Adrenal gland (tissue), 5 donors: ENCODE measurements at regions not wholly inside any gene's neighbourhood (a gene's known extent, or its start where the extent isn't known, plus 50 kb on each side); places are given as distances from the start of the nearest gene placed in this dataset.

Experiments
- POLR2A ChIP-seq, 2 donors: fragments of 450-650 bp; IDR thresholded peaks; one replicate each; pipeline ENCODE4 v1.6.1; 2017; ENCODE audit warnings: antibody characterized with exemption in 2 of 2, mild to moderate bottlenecking in 2 of 2, moderate library complexity in 1 of 2
- TF ChIP-seq, protein P1 (sequence below), 6 experiments: fragments of 450-650 bp in 4 of 6; fragments of 200-600 bp in 2 of 6; sonication (generic) in 1 of 6; IDR thresholded peaks; 1 replicate in 5 of 6; 2 replicates in 1 of 6; pipeline versions ENCODE4 v1.5.1 to v1.8.0; 2016 to 2021; ENCODE audit warnings: antibody characterized with exemption in 6 of 6, mild to moderate bottlenecking in 2 of 6, moderate library complexity in 1 of 6
- donor health status: DM: no; HTN: no; CAD: no.

DNA sequence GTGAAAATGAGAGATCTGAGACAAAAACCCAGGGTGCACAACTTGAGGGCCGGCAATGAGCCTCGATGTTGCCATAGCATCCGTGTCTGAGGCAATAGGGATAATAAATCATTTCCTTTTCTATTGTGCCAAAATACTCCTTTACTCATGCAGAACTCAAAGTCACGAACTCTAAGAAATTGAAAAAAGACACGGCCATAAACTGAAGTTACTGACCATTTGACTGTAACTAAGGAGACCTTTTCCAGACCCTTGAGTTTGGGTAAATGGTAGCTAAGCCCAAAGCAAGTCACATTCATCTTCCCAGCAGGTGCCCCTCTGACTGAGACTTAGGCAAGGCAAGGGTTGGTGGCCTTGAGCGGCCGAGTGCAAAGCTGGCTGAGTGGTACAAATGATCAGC, 141.2 kb upstream of the SLCO3A1 start:
- TF ChIP-seq, protein P1, sequence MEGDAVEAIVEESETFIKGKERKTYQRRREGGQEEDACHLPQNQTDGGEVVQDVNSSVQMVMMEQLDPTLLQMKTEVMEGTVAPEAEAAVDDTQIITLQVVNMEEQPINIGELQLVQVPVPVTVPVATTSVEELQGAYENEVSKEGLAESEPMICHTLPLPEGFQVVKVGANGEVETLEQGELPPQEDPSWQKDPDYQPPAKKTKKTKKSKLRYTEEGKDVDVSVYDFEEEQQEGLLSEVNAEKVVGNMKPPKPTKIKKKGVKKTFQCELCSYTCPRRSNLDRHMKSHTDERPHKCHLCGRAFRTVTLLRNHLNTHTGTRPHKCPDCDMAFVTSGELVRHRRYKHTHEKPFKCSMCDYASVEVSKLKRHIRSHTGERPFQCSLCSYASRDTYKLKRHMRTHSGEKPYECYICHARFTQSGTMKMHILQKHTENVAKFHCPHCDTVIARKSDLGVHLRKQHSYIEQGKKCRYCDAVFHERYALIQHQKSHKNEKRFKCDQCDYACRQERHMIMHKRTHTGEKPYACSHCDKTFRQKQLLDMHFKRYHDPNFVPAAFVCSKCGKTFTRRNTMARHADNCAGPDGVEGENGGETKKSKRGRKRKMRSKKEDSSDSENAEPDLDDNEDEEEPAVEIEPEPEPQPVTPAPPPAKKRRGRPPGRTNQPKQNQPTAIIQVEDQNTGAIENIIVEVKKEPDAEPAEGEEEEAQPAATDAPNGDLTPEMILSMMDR (IDR thresholded peaks at IDR 0.05), result no peak
- no peak for TF ChIP-seq POLR2A (IDR thresholded peaks at IDR 0.05)
